WTC11 (cell line): ENCODE measurements at regions not wholly inside any gene's neighbourhood (a gene's known extent, or its start where the extent isn't known, plus 50 kb on each side); places are given as distances from the start of the nearest gene placed in this dataset.

Experiments used
- ATAC-seq: fragments of 200-7000 bp; cut with Tn5 transposase; 2 replicates; pipeline ENCODE4 v1.10.0; 2021; ENCODE audit warnings: mild to moderate bottlenecking, moderate library complexity
- CTCF ChIA-PET: fragments of 300-600 bp; sonication (Branson Sonifier 250); formaldehyde crosslinking; loops from one replicate; lab custom pipeline; 2021; ENCODE audit warnings: antibody characterized with exemption; lab: Charles Lee
- POLR2A ChIA-PET: fragments of 350-600 bp; sonication (Branson Sonifier 250); formaldehyde crosslinking; loops from one replicate; lab custom pipeline; 2021; ENCODE audit warnings: antibody characterized with exemption; lab: Charles Lee
- DNase-seq: peaks from one replicate; pipeline ENCODE4 v3.0.0; 2021; ENCODE audit warnings: low spot score
- H3K27ac Mint-ChIP-seq: 2 replicates; pipeline ENCODE4 v1.8.0; 2021; ENCODE audit warnings: mixed read lengths
- H3K27me3 Mint-ChIP-seq: 2 replicates; pipeline ENCODE4 v1.8.0; 2021; ENCODE audit warnings: low read depth, mild to moderate bottlenecking, moderate library complexity, mixed read lengths
- H3K36me3 Mint-ChIP-seq: 2 replicates; pipeline ENCODE4 v1.8.0; 2021; ENCODE audit warnings: mixed read lengths
- H3K4me1 Mint-ChIP-seq: 2 replicates; pipeline ENCODE4 v1.8.0; 2022; ENCODE audit warnings: mixed read lengths
- H3K4me3 Mint-ChIP-seq: 2 replicates; pipeline ENCODE4 v1.8.0; 2021; ENCODE audit warnings: mild to moderate bottlenecking, moderate library complexity, mixed read lengths
- H3K9me3 Mint-ChIP-seq: 2 replicates; pipeline ENCODE4 v1.8.0; 2021; ENCODE audit warnings: mixed read lengths
- ATF2 ChIP-seq: sonication (generic); formaldehyde crosslinking; IDR thresholded peaks from 2 replicates; pipeline ENCODE4 v1.8.1; 2022; ENCODE audit warnings: low read depth, missing genetic modification reagents, borderline replicate concordance
- ATF3 ChIP-seq: sonication (generic); formaldehyde crosslinking; conservative IDR thresholded peaks from 2 replicates; pipeline ENCODE4 v1.8.1; 2022; ENCODE audit warnings: mild to moderate bottlenecking, missing genetic modification reagents
- E2F1 ChIP-seq: sonication (generic); formaldehyde crosslinking; IDR thresholded peaks from 2 replicates; pipeline ENCODE4 v1.8.0; 2022; ENCODE audit warnings: mild to moderate bottlenecking, missing genetic modification reagents
- ERG ChIP-seq: fragments of 250-450 bp; sonication (Bioruptor Pico); IDR thresholded peaks from 2 replicates; pipeline ENCODE4 v1.8.0; 2021; ENCODE audit warnings: mild to moderate bottlenecking
- ESRRA ChIP-seq: sonication (generic); formaldehyde crosslinking; IDR thresholded peaks from 2 replicates; pipeline ENCODE4 v1.8.1; 2022; ENCODE audit warnings: mild to moderate bottlenecking, missing genetic modification reagents, borderline replicate concordance
- IRF2 ChIP-seq: sonication (generic); formaldehyde crosslinking; IDR thresholded peaks from 2 replicates; pipeline ENCODE4 v1.8.0; 2022; ENCODE audit warnings: low read depth, missing genetic modification reagents, borderline replicate concordance
- KAT7 ChIP-seq: sonication (generic); formaldehyde crosslinking; IDR thresholded peaks from 2 replicates; pipeline ENCODE4 v1.8.1; 2023; ENCODE audit warnings: missing genetic modification reagents, mild to moderate bottlenecking, borderline replicate concordance
- NFATC4 ChIP-seq: fragments of 250-450 bp; sonication (Bioruptor Pico); IDR thresholded peaks from 2 replicates; pipeline ENCODE4 v1.9.0; 2021; ENCODE audit warnings: mild to moderate bottlenecking
- NFE2L1 ChIP-seq: sonication (generic); formaldehyde crosslinking; IDR thresholded peaks from 2 replicates; pipeline ENCODE4 v1.8.1; 2023; ENCODE audit warnings: missing genetic modification reagents
- NR2C2 ChIP-seq: sonication (generic); formaldehyde crosslinking; IDR thresholded peaks from 2 replicates; pipeline ENCODE4 v1.8.0; 2022; ENCODE audit warnings: mild to moderate bottlenecking, missing genetic modification reagents
- PRDM15 ChIP-seq: sonication (generic); formaldehyde crosslinking; IDR thresholded peaks from 2 replicates; pipeline ENCODE4 v1.8.0; 2022; ENCODE audit warnings: missing genetic modification reagents
- PRRX2 ChIP-seq: fragments of 250-450 bp; sonication (Bioruptor Pico); IDR thresholded peaks from 2 replicates; pipeline ENCODE4 v1.8.0; 2021; ENCODE audit warnings: mild to moderate bottlenecking
- TEAD4 ChIP-seq: sonication (generic); formaldehyde crosslinking; IDR thresholded peaks from 2 replicates; pipeline ENCODE4 v1.8.0; 2022; ENCODE audit warnings: mild to moderate bottlenecking, missing genetic modification reagents
- TP53 ChIP-seq: sonication (generic); formaldehyde crosslinking; IDR thresholded peaks from 2 replicates; pipeline ENCODE4 v1.8.1; 2023; ENCODE audit warnings: mild to moderate bottlenecking, missing genetic modification reagents
- TF ChIP-seq, protein P1 (sequence below): sonication (generic); formaldehyde crosslinking; IDR thresholded peaks from 2 replicates; pipeline ENCODE4 v1.8.0; 2022; ENCODE audit warnings: mild to moderate bottlenecking, missing genetic modification reagents
- TF ChIP-seq, protein P2 (sequence below): sonication (generic); formaldehyde crosslinking; IDR thresholded peaks from 2 replicates; pipeline ENCODE4 v1.8.1; 2023; ENCODE audit warnings: mild to moderate bottlenecking, missing genetic modification reagents, borderline replicate concordance
- TF ChIP-seq, protein P3 (sequence below): sonication (generic); formaldehyde crosslinking; IDR thresholded peaks from 2 replicates; pipeline ENCODE4 v1.8.1; 2023; ENCODE audit warnings: mild to moderate bottlenecking, moderate library complexity, missing genetic modification reagents
- TF ChIP-seq, protein P4 (sequence below): sonication (generic); formaldehyde crosslinking; IDR thresholded peaks from 2 replicates; pipeline ENCODE4 v1.8.1; 2022; ENCODE audit warnings: mild to moderate bottlenecking, moderate library complexity, missing genetic modification reagents
- TF ChIP-seq, protein P5 (sequence below): sonication (generic); formaldehyde crosslinking; IDR thresholded peaks from 2 replicates; pipeline ENCODE4 v1.8.1; 2023; ENCODE audit warnings: mild to moderate bottlenecking, missing genetic modification reagents, moderate library complexity

DNA sequence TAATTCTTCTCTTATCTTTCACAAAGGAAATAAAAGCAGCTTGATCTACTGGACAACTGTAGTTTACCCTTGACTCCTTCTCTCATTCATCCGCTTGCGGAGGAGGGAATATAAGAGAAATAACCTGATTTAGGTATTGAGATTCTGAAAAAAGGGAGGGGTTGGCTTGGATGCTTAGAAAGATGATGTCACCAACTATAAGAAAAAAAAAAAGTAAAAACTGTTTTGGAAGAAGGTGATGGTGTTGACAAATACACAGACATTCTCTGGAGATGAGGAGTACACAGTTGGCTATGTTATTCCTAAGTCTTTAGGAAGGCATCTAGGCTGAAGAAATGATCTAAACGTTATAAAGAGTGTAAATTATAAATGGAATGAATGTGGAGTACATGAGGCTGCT lies 103.3 kb downstream of the TMEM114 start:
- CTCF ChIA-PET, result no interaction called here

More for the DNA sequence above, 103.3 kb downstream of the TMEM114 start:
- Mint-ChIP-seq H3K9me3 (peaks cover 89% of the 10 kb centered on the region), H3K27me3 (peaks cover 24% of the 10 kb centered on the region), H3K4me3 (no peak overlapping the region), H3K36me3 (peaks cover 64% of the 10 kb centered on the region), H3K27ac (no peak overlapping the region), H3K4me1 (no peaks in the 10 kb centered on the region)
- TF ChIP-seq TP53 (CRISPR knock-in tag), result no peak
- TF ChIP-seq, protein P1, sequence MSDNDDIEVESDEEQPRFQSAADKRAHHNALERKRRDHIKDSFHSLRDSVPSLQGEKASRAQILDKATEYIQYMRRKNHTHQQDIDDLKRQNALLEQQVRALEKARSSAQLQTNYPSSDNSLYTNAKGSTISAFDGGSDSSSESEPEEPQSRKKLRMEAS (CRISPR knock-in tag), result no peak
- TF ChIP-seq, protein P2, sequence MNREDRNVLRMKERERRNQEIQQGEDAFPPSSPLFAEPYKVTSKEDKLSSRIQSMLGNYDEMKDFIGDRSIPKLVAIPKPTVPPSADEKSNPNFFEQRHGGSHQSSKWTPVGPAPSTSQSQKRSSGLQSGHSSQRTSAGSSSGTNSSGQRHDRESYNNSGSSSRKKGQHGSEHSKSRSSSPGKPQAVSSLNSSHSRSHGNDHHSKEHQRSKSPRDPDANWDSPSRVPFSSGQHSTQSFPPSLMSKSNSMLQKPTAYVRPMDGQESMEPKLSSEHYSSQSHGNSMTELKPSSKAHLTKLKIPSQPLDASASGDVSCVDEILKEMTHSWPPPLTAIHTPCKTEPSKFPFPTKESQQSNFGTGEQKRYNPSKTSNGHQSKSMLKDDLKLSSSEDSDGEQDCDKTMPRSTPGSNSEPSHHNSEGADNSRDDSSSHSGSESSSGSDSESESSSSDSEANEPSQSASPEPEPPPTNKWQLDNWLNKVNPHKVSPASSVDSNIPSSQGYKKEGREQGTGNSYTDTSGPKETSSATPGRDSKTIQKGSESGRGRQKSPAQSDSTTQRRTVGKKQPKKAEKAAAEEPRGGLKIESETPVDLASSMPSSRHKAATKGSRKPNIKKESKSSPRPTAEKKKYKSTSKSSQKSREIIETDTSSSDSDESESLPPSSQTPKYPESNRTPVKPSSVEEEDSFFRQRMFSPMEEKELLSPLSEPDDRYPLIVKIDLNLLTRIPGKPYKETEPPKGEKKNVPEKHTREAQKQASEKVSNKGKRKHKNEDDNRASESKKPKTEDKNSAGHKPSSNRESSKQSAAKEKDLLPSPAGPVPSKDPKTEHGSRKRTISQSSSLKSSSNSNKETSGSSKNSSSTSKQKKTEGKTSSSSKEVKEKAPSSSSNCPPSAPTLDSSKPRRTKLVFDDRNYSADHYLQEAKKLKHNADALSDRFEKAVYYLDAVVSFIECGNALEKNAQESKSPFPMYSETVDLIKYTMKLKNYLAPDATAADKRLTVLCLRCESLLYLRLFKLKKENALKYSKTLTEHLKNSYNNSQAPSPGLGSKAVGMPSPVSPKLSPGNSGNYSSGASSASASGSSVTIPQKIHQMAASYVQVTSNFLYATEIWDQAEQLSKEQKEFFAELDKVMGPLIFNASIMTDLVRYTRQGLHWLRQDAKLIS (CRISPR knock-in tag), result no peak
- no peak for TF ChIP-seq ATF3 (CRISPR knock-in tag)
- TF ChIP-seq, protein P3, sequence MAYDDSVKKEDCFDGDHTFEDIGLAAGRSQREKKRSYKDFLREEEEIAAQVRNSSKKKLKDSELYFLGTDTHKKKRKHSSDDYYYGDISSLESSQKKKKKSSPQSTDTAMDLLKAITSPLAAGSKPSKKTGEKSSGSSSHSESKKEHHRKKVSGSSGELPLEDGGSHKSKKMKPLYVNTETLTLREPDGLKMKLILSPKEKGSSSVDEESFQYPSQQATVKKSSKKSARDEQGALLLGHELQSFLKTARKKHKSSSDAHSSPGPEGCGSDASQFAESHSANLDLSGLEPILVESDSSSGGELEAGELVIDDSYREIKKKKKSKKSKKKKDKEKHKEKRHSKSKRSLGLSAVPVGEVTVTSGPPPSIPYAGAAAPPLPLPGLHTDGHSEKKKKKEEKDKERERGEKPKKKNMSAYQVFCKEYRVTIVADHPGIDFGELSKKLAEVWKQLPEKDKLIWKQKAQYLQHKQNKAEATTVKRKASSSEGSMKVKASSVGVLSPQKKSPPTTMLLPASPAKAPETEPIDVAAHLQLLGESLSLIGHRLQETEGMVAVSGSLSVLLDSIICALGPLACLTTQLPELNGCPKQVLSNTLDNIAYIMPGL (CRISPR knock-in tag), result no peak
- TF ChIP-seq NFE2L1 (CRISPR knock-in tag), result no peak
- no peak for TF ChIP-seq NR2C2 (CRISPR knock-in tag)
- TF ChIP-seq, protein P4, sequence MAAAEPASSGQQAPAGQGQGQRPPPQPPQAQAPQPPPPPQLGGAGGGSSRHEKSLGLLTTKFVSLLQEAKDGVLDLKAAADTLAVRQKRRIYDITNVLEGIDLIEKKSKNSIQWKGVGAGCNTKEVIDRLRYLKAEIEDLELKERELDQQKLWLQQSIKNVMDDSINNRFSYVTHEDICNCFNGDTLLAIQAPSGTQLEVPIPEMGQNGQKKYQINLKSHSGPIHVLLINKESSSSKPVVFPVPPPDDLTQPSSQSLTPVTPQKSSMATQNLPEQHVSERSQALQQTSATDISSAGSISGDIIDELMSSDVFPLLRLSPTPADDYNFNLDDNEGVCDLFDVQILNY (CRISPR knock-in tag), result no peak
- TF ChIP-seq ESRRA (CRISPR knock-in tag), result no peak
- TF ChIP-seq E2F1 (CRISPR knock-in tag), result no peak
- no peak for TF ChIP-seq PRDM15 (CRISPR knock-in tag)
- no peak for TF ChIP-seq TEAD4 (CRISPR knock-in tag)
- no peak for TF ChIP-seq ERG (CRISPR knock-in tag)
- no peak for TF ChIP-seq IRF2 (CRISPR knock-in tag)
- TF ChIP-seq, protein P5, sequence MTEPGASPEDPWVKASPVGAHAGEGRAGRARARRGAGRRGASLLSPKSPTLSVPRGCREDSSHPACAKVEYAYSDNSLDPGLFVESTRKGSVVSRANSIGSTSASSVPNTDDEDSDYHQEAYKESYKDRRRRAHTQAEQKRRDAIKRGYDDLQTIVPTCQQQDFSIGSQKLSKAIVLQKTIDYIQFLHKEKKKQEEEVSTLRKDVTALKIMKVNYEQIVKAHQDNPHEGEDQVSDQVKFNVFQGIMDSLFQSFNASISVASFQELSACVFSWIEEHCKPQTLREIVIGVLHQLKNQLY, result no peak
- no peak for TF ChIP-seq NFATC4 (CRISPR knock-in tag)
- TF ChIP-seq PRRX2 (CRISPR knock-in tag), result no peak
- TF ChIP-seq KAT7 (CRISPR knock-in tag), result no peak
- TF ChIP-seq ATF2 (CRISPR knock-in tag), result no peak
- DNase-seq (no peak), ATAC-seq (no peak)
- POLR2A ChIA-PET, result no interaction called here
